BLaER1 (cell line): ENCODE measurements at regions not wholly inside any gene's neighbourhood (a gene's known extent, or its start where the extent isn't known, plus 50 kb on each side); places are given as distances from the start of the nearest gene placed in this dataset.
"Not testable (repeated sequence)": the region's sequence is repeated elsewhere in the genome, so short reads cannot be mapped to it uniquely, and the experiment has no call there.

ENCODE experiments used
- H3K27ac ChIP-seq: shearing (Covaris generic); formaldehyde crosslinking; 2 replicates; pipeline ENCODE4 v1.8.1; 2022
- H3K27me3 ChIP-seq: shearing (Covaris generic); formaldehyde crosslinking; 2 replicates; pipeline ENCODE4 v1.8.1; 2022
- H3K36me3 ChIP-seq: shearing (Covaris generic); formaldehyde crosslinking; 2 replicates; pipeline ENCODE4 v1.8.1; 2022
- H3K4me1 ChIP-seq: shearing (Covaris generic); formaldehyde crosslinking; 2 replicates; pipeline ENCODE4 v1.8.1; 2022
- H3K4me2 ChIP-seq: shearing (Covaris generic); formaldehyde crosslinking; 2 replicates; pipeline ENCODE4 v1.8.1; 2022
- H3K4me3 ChIP-seq: shearing (Covaris generic); formaldehyde crosslinking; 2 replicates; pipeline ENCODE4 v1.8.1; 2022
- H3K9ac ChIP-seq: shearing (Covaris generic); formaldehyde crosslinking; 2 replicates; pipeline ENCODE4 v1.8.1; 2022
- H3K9me3 ChIP-seq: shearing (Covaris generic); formaldehyde crosslinking; 2 replicates; pipeline ENCODE4 v1.8.1; 2022
- H4K20me1 ChIP-seq: shearing (Covaris generic); formaldehyde crosslinking; 2 replicates; pipeline ENCODE4 v1.8.1; 2022
- Cebpa-rat ChIP-seq: shearing (Covaris generic); IDR thresholded peaks from 2 replicates; pipeline ENCODE4 v1.8.1; 2022

- not testable (repeated sequence) for H3K9me3 ChIP-seq, H3K27me3 ChIP-seq, H3K27ac ChIP-seq, H3K36me3 ChIP-seq, H3K4me2 ChIP-seq, H3K9ac ChIP-seq, H4K20me1 ChIP-seq, H3K4me1 ChIP-seq, H3K4me3 ChIP-seq
These were observed 1510.0 kb downstream of the FOXD4L5 start for GRCh38 chr9:63775092-63775426.

- H3K9ac ChIP-seq, H3K27me3 ChIP-seq, H3K4me1 ChIP-seq, H3K27ac ChIP-seq, H3K4me2 ChIP-seq, H3K4me3 ChIP-seq, H3K36me3 ChIP-seq, H4K20me1 ChIP-seq, H3K9me3 ChIP-seq: not testable (repeated sequence)
These were observed 1510.5 kb downstream of the FOXD4L5 start for GRCh38 chr9:63774369-63775091.

GRCh38 chr9:63762230-63762629, 1522.8 kb downstream of the FOXD4L5 start:
- H3K4me3 ChIP-seq, H4K20me1 ChIP-seq, H3K27me3 ChIP-seq, H3K36me3 ChIP-seq, H3K4me1 ChIP-seq, H3K27ac ChIP-seq, H3K9me3 ChIP-seq, H3K4me2 ChIP-seq, H3K9ac ChIP-seq: not testable (repeated sequence)

- not testable (repeated sequence) for H3K27ac ChIP-seq, H3K27me3 ChIP-seq, H3K9me3 ChIP-seq, H3K4me2 ChIP-seq, H3K4me1 ChIP-seq, H3K9ac ChIP-seq, H4K20me1 ChIP-seq, H3K4me3 ChIP-seq, H3K36me3 ChIP-seq
These were observed 1556.0 kb downstream of the FOXD4L5 start for GRCh38 chr9:63729021-63729420.

GRCh38 chr9:63728287-63728686, 1556.7 kb downstream of the FOXD4L5 start:
- Histone ChIP-seq H3K27ac (no peak overlapping the region), H3K9me3 (no peaks in the 10 kb centered on the region), H3K36me3 (no peaks in the 10 kb centered on the region), H4K20me1 (no peaks in the 10 kb centered on the region), H3K4me1 (no peaks in the 10 kb centered on the region), H3K4me2 (no peak overlapping the region), H3K27me3 (no peaks in the 10 kb centered on the region), H3K4me3 (no peak overlapping the region), H3K9ac (no peak overlapping the region)
- TF ChIP-seq Cebpa-rat, result no peak

- H3K36me3 ChIP-seq, H3K4me3 ChIP-seq, H3K27ac ChIP-seq, H3K9ac ChIP-seq, H4K20me1 ChIP-seq, H3K4me1 ChIP-seq, H3K4me2 ChIP-seq, H3K27me3 ChIP-seq: not testable (repeated sequence)
- peaks cover 61% of the 10 kb centered on the region for H3K9me3 ChIP-seq
These were observed 1576.7 kb downstream of the FOXD4L5 start for GRCh38 chr9:63708285-63708684.

- not testable (repeated sequence) for H3K9ac ChIP-seq, H3K36me3 ChIP-seq, H3K27ac ChIP-seq, H3K4me2 ChIP-seq, H3K4me1 ChIP-seq, H4K20me1 ChIP-seq, H3K27me3 ChIP-seq, H3K4me3 ChIP-seq
- peaks cover 47% of the 10 kb centered on the region for H3K9me3 ChIP-seq
These were observed 1580.6 kb downstream of the FOXD4L5 start for GRCh38 chr9:63704456-63704855.

GRCh38 chr9:63703670-63704069, 1581.3 kb downstream of the FOXD4L5 start:
- H3K4me2 ChIP-seq, H4K20me1 ChIP-seq, H3K27me3 ChIP-seq, H3K4me3 ChIP-seq, H3K4me1 ChIP-seq, H3K27ac ChIP-seq, H3K36me3 ChIP-seq, H3K9ac ChIP-seq: not testable (repeated sequence)
- peaks cover 45% of the 10 kb centered on the region for H3K9me3 ChIP-seq

GRCh38 chr9:63703138-63703665, 1581.8 kb downstream of the FOXD4L5 start:
- not testable (repeated sequence) for H3K27ac ChIP-seq, H3K36me3 ChIP-seq, H3K9ac ChIP-seq, H4K20me1 ChIP-seq, H3K27me3 ChIP-seq, H3K4me3 ChIP-seq, H3K4me1 ChIP-seq, H3K4me2 ChIP-seq
- H3K9me3 ChIP-seq, result peaks cover 40% of the 10 kb centered on the region
